ENCODE measurements at regions not wholly inside any gene's neighbourhood (a gene's known extent, or its start where the extent isn't known, plus 50 kb on each side); places are given as distances from the start of the nearest gene placed in this dataset.

DNA sequence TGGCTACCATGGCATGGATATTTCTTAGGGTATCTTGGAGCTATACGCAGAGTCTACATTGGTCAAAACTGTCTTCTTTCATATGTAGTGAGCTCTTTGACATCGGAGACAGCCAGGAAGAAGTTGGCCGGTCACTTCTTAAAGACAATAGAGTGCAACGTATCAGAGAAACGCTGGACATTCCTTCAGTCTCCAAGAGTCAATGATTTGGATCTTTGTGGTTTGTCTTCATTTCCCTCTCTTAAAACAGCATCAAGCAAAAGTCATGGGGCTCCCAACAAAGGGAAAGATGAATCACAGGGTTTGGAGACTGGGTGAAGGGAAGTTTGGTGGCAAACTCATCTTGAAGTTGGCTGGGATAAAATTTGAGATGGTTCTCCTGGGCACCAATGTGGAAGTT is 320.1 kb downstream of the AGTPBP1 start:
- Histone ChIP-seq H3K27ac (replicated peaks) (no peak overlapping the region), H3K4me3 (replicated peaks; ENCODE audit: insufficient read depth, low read length) (no peak overlapping the region), H3K27me3 (ENCODE audit: insufficient read depth, poor library complexity, severe bottlenecking) (no peaks in the 10 kb centered on the region)
- TF ChIP-seq SPI1 (IDR thresholded peaks at IDR 0.05; ENCODE audit: borderline replicate concordance, low read depth) (no peak), REST (IDR thresholded peaks at IDR 0.05; ENCODE audit: insufficient replicate concordance, low read depth) (no peak), GABPA (IDR thresholded peaks at IDR 0.05; ENCODE audit: low read depth) (no peak), POLR2AphosphoS5 (IDR thresholded peaks at IDR 0.05; ENCODE audit: low read depth) (no peak)
- TF ChIP-seq, protein P1, sequence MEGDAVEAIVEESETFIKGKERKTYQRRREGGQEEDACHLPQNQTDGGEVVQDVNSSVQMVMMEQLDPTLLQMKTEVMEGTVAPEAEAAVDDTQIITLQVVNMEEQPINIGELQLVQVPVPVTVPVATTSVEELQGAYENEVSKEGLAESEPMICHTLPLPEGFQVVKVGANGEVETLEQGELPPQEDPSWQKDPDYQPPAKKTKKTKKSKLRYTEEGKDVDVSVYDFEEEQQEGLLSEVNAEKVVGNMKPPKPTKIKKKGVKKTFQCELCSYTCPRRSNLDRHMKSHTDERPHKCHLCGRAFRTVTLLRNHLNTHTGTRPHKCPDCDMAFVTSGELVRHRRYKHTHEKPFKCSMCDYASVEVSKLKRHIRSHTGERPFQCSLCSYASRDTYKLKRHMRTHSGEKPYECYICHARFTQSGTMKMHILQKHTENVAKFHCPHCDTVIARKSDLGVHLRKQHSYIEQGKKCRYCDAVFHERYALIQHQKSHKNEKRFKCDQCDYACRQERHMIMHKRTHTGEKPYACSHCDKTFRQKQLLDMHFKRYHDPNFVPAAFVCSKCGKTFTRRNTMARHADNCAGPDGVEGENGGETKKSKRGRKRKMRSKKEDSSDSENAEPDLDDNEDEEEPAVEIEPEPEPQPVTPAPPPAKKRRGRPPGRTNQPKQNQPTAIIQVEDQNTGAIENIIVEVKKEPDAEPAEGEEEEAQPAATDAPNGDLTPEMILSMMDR (IDR thresholded peaks at IDR 0.05; ENCODE audit: insufficient read depth, low read length), result no peak
- DNase-seq (ENCODE audit: low read depth in 1 of 2, low spot score in 1 of 2), result no peak

GRCh38 chr9:85420750-85421149 is 321.0 kb downstream of the AGTPBP1 start:
- DNase-seq (ENCODE audit: low read depth in 1 of 2, low spot score in 1 of 2), result no peak
- Histone ChIP-seq H3K4me3 (replicated peaks; ENCODE audit: insufficient read depth, low read length) (no peak overlapping the region), H3K27ac (replicated peaks) (no peak overlapping the region), H3K27me3 (ENCODE audit: insufficient read depth, poor library complexity, severe bottlenecking) (no peaks in the 10 kb centered on the region)
- TF ChIP-seq, protein P1 (IDR thresholded peaks at IDR 0.05; ENCODE audit: insufficient read depth, low read length), result no peak
- TF ChIP-seq POLR2AphosphoS5 (IDR thresholded peaks at IDR 0.05; ENCODE audit: low read depth), result no peak
- TF ChIP-seq REST (IDR thresholded peaks at IDR 0.05; ENCODE audit: insufficient replicate concordance, low read depth), result no peak
- TF ChIP-seq SPI1 (IDR thresholded peaks at IDR 0.05; ENCODE audit: borderline replicate concordance, low read depth), result no peak
- no peak for TF ChIP-seq GABPA (IDR thresholded peaks at IDR 0.05; ENCODE audit: low read depth)

DNA sequence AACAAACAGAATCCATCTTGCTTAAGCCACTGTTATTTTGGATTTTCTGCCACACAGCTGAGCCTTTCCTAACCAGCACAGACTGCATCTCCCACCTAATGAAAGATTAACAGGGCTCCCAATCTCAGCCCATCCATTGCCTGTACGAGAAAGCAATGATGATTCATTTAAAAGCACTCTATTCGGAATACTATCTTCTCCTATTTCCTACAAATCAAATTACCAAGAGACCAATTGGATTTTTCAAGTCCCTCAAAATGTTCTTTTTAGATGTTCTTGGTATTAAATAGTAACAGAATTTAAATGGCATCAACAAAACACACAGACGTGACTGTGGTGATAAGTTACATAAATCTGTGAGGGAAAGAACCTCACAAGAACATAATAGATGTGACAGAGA is 324.1 kb downstream of the AGTPBP1 start:
- no peak for TF ChIP-seq GABPA (IDR thresholded peaks at IDR 0.05; ENCODE audit: low read depth)

DNA sequence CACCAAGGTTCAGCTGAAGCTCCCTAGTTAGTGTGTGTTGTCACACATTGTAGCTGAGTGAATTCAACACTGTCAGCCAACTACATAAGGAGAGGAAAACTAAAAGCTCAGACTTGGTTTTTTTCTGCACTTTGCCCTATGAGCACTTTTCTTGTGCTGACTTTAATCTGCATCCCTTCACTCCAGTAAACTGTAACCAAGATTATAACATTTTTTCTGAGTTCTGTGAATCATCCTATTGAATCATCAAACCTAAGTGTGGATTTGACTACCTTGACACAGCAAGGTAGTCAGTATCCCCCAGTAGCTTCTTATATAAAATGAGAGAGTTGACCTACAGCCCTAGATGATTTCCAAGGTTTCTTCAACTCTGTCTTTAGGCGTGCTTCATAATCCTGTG is 325.0 kb downstream of the AGTPBP1 start:
- H3K27ac ChIP-seq (replicated peaks), result no peak overlapping the region
- no peak for DNase-seq (ENCODE audit: low read depth in 1 of 2, low spot score in 1 of 2)
- no peaks in the 10 kb centered on the region for H3K27me3 ChIP-seq (ENCODE audit: insufficient read depth, poor library complexity, severe bottlenecking)
- TF ChIP-seq SPI1 (IDR thresholded peaks at IDR 0.05; ENCODE audit: borderline replicate concordance, low read depth), result no peak
- TF ChIP-seq POLR2AphosphoS5 (IDR thresholded peaks at IDR 0.05; ENCODE audit: low read depth), result no peak
- TF ChIP-seq, protein P1 (IDR thresholded peaks at IDR 0.05; ENCODE audit: insufficient read depth, low read length), result no peak
- no peak for TF ChIP-seq GABPA (IDR thresholded peaks at IDR 0.05; ENCODE audit: low read depth)
- H3K4me3 ChIP-seq (replicated peaks; ENCODE audit: insufficient read depth, low read length), result no peak overlapping the region

More for the DNA sequence above, 324.1 kb downstream of the AGTPBP1 start:
- DNase-seq (ENCODE audit: low read depth in 1 of 2, low spot score in 1 of 2), result no peak
- Histone ChIP-seq H3K27ac (replicated peaks) (no peak overlapping the region), H3K4me3 (replicated peaks; ENCODE audit: insufficient read depth, low read length) (no peak overlapping the region), H3K27me3 (ENCODE audit: insufficient read depth, poor library complexity, severe bottlenecking) (no peaks in the 10 kb centered on the region)

Data from HL-60 (cell line).